AG09319 (cell line): ENCODE measurements at regions not wholly inside any gene's neighbourhood (a gene's known extent, or its start where the extent isn't known, plus 50 kb on each side); places are given as distances from the start of the nearest gene placed in this dataset.

Experiments used
- DNase-seq: peaks from one replicate; pipeline ENCODE4 v3.0.0-alpha.2; 2010; ENCODE audit warnings: low read depth; ENCODE audit errors: extremely low read depth
- TF ChIP-seq, protein P1 (sequence below): IDR thresholded peaks from 2 replicates; pipeline ENCODE4 v1.5.1; 2011; ENCODE audit warnings: low read depth, mild to moderate bottlenecking, inconsistent platforms, low read length, moderate library complexity

DNA sequence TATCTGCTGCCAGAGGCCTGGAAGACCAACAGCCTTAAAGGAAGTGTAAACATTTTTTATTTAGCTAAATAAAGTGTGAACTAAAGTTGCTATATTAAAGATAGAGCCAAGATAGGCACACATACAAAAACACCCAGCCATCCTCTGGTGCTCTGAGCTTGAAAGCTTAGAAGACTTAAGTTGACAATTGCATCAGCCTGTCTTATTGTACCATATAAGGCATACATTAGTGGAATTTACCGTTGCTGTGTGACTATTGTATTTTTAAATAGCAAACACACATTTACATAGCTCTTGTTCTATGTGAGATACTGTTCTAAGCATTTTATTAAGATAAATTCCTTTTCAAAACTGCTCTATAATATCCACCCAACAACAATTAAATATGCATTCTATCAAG, 736.6 kb upstream of the ZEB2 start:
- TF ChIP-seq, protein P1, sequence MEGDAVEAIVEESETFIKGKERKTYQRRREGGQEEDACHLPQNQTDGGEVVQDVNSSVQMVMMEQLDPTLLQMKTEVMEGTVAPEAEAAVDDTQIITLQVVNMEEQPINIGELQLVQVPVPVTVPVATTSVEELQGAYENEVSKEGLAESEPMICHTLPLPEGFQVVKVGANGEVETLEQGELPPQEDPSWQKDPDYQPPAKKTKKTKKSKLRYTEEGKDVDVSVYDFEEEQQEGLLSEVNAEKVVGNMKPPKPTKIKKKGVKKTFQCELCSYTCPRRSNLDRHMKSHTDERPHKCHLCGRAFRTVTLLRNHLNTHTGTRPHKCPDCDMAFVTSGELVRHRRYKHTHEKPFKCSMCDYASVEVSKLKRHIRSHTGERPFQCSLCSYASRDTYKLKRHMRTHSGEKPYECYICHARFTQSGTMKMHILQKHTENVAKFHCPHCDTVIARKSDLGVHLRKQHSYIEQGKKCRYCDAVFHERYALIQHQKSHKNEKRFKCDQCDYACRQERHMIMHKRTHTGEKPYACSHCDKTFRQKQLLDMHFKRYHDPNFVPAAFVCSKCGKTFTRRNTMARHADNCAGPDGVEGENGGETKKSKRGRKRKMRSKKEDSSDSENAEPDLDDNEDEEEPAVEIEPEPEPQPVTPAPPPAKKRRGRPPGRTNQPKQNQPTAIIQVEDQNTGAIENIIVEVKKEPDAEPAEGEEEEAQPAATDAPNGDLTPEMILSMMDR = no peak

DNA sequence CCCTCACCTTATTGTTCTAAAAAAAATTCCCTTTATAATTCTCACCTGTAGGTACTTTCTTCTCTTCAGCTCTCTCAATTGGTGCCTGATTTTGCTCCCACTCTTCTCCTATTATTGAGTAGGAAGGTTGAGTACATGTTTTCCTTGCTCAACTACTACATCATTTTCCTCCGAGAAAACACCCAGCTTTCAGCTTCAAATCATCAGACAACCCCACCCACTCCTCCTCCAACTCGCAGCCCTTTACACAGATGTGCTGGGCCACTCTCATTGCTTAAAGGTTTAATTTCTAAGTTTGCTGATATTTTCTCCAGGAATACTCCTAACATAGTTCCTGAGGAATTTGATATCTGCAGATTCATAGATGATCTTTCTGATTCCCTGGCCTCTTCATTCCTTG, 734.4 kb upstream of the ZEB2 start:
- TF ChIP-seq, protein P1 = no peak

More for the DNA sequence above, 736.6 kb upstream of the ZEB2 start:
- DNase-seq = no peak

DNA sequence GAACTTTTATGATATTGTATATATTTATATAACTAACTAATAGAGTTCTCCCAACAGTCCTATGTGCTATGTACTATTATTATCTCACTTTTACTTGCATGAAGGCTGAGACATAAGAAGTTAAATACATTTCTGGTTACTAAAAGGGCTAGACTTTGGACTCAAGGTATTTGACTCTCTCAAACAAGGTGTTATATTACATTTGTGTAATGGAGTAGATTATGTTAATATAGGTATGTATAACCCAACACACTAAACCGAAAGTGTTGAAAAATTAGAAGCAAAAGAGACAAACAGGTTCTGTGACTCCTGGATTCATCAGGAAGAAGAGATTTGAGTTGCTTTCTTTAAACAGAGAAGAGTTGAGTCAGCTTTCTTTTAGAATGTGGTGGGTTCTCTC, 733.6 kb upstream of the ZEB2 start:
- no peak for DNase-seq
- TF ChIP-seq, protein P1 = no peak

More for the DNA sequence above, 734.4 kb upstream of the ZEB2 start:
- DNase-seq = no peak

DNA sequence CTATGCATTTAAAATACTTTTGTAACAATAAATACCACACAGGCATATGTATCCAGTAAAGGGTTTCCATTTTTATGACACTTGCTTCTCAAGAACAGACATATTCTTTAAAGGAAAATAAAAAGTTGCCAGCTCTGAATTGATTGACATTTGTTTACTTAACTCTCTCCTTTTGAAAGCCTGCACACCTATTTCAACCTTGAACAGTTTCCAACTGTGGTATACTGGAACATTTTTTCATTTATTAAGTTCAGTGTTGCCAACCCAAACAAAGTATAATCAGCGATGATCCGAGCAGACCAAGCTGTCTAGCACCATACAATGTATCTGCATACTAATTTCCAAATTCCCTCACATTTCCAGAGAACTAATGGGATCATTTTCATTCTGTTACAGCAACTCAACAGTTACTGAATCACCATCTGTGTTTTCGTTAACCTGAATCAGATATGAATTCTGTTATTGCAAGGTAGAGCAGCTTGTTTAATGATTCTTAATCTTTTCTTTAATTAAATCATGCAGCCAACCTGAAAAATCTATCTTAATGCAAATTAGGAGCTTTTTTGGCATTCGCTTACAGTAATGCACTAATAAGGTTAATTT, 725.5 kb upstream of the ZEB2 start:
- TF ChIP-seq, protein P1 = no peak
- DNase-seq = no peak

DNA sequence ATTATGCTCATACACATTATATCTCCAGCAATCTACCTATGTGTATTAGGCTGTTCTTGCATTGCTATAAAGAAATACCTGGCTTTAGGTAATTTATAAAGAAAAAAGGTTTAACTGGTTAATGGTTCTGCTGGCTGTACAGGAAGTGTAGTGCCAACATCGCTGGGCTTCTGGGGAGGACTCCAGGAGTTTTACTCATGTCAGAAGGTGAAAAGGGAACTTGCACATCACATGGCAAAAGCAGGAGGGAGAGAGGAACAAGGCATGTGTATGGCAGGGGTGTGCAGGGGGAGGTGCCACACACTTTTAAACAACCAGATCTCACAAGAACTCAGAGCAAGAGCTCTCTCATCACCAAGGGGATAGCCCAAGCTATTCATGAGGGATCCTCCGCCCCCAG, 715.4 kb upstream of the ZEB2 start:
- TF ChIP-seq, protein P1 = no peak
- no peak for DNase-seq

DNA sequence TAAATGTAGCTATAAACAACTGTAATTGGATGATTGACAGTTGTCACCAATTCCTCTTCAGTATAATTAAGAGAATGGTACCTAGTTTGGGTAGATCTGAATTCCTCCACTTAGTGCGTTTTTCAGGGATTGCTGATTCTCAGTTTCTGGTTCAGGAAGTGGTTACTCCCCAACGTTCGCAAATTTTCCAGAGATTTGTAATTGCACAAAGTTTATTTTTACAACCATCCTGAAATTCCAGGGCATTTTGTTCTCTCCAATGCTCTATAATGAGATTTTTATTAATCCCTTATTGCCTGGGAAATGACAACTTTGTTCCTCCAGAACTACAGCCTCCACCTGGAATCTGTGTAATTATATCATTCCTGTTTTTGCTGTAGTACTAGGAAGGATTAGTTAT, 710.6 kb upstream of the ZEB2 start:
- TF ChIP-seq, protein P1 = no peak
- DNase-seq = no peak

DNA sequence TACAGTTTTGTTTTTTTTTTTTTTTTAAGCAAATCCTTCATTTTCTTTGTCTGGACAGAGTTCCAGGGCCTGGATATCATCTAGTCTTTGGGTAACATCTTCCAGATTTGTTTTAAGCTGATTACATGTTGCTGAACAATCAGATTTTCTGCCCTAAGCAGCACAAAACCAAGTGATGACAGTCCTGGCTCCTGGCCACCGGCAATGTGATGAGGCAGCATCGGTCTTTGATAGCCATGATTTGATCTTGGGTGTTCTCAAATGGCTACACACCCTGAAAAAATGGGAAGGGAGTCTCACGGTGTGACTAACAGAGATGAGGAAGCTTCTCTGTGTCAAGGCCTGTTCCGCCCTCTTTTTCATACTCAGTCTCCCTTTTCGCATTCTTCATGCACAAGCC, 708.6 kb upstream of the ZEB2 start:
- DNase-seq = peak; percentile 4
- TF ChIP-seq, protein P1 = no peak
